ENCODE measurements at regions not wholly inside any gene's neighbourhood (a gene's known extent, or its start where the extent isn't known, plus 50 kb on each side); places are given as distances from the start of the nearest gene placed in this dataset.

DNA sequence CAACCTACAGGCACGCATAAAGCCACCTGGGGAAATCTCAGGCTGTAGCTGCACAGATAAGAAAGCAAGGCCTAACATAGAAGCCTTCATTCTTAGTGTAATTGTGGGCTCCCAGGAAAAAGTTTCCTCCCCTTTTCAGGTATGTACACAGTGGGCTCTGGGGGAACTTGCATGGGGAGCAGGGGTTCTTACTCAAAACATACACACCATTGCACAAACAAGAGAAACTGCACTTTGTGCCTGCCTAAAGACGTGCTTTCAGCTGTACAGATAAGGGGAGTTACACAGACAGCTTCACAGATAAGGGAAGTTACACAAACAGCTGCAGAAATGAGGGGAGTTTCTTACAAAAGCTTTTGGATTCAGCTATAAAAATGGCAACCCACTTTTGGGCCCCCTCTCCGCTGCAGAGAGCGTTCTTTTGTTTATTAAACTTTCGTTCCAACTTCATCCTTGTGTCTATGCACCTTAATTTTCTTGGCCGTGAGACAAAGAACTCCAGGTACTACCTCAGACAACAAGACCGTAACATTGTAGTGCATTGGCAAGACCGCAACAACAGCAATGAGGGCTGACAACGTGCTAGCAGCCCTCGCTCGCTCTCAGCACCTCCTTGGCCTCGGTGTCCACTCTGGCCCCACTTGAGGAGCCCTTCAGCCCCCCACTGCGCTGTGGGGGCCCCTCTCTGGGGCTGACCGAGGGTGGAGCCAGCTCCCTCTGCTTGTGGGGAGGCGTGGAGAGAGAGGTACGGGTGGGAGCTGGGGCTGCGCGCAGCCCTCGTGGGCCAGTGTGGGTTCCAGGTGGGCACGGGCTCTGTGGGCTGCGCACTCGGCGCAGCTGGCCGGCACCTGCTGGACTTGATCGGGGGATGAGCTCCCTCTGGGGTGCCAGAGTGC is 317.5 kb downstream of the RAPGEF2 start:
- TF ChIP-seq CTCF (IDR thresholded peaks at IDR 0.05) (no peak), ESRRA (IDR thresholded peaks at IDR 0.05; ENCODE audit: borderline replicate concordance, low read length) (no peak), REST (IDR thresholded peaks at IDR 0.05) (no peak), RFX5 (IDR thresholded peaks at IDR 0.05) (no peak), KDM1A (IDR thresholded peaks at IDR 0.05; ENCODE audit: low read depth) (no peak), NR3C1 (IDR thresholded peaks at IDR 0.05) (no peak), ELK1 (IDR thresholded peaks at IDR 0.05; ENCODE audit: low read depth, low read length) (no peak), MAX (IDR thresholded peaks at IDR 0.05) (no peak), POLR2A (IDR thresholded peaks at IDR 0.05; ENCODE audit: low read length) (no peak), HOXA7 (CRISPR knock-in tag; IDR thresholded peaks at IDR 0.05) (no peak)
